Body of pancreas (tissue), 4 donors: ENCODE measurements at regions not wholly inside any gene's neighbourhood (a gene's known extent, or its start where the extent isn't known, plus 50 kb on each side); places are given as distances from the start of the nearest gene placed in this dataset.
"Not testable (repeated sequence)": the region's sequence is repeated elsewhere in the genome, so short reads cannot be mapped to it uniquely, and the experiment has no call there.

Experiments
- ATAC-seq: fragments of 150-250 bp; one replicate; pipeline ENCODE4 v1.9.1; 2016
- DNase-seq, 4 donors: peaks; one replicate each; pipeline ENCODE4 v3.0.0-alpha.2; 2019
- H3K27ac ChIP-seq, 4 donors: fragments of 200-600 bp; sonication (generic); 1 replicate in 3 of 4; 2 replicates in 1 of 4; pipeline versions ENCODE4 v1.5.1 to v1.6.1; 2016 to 2019; ENCODE audit warnings: mild to moderate bottlenecking in 1 of 4, mixed read lengths in 1 of 4, moderate library complexity in 1 of 4
- H3K27me3 ChIP-seq, 2 donors: fragments of 200-600 bp; sonication (generic); one replicate each; pipeline ENCODE4 v1.6.0; 2016; ENCODE audit warnings: mild to moderate bottlenecking in 1 of 2
- H3K36me3 ChIP-seq, 2 donors: fragments of 200-600 bp; sonication (generic); replicated peaks in 1 of 2; 2 replicates each; pipeline ENCODE4 v1.5.1; 2016; ENCODE audit warnings: low read depth in 2 of 2; ENCODE audit not compliant: insufficient read depth in 1 of 2
- H3K4me1 ChIP-seq: fragments of 200-600 bp; sonication (generic); one replicate; pipeline ENCODE4 v1.6.0; 2016
- H3K4me3 ChIP-seq, 2 donors: fragments of 200-600 bp; sonication (generic); 1 replicate in 1 of 2; 2 replicates in 1 of 2; pipeline ENCODE4 v1.5.1; 2016 to 2019
- H3K9me3 ChIP-seq, 3 donors: fragments of 200-600 bp; sonication (generic); 1 replicate in 2 of 3; 2 replicates in 1 of 3; pipeline ENCODE4 v1.5.1; 2016
- POLR2A ChIP-seq, 3 donors: fragments of 450-650 bp; IDR thresholded peaks; one replicate each; pipeline ENCODE4 v1.6.1; 2016; ENCODE audit warnings: antibody characterized with exemption in 3 of 3, mild to moderate bottlenecking in 2 of 3
- WGBS, 2 donors: methylation state at CpG; one replicate each; pipeline ENCODE4 v1.1.5; 2017; 5-methylcytosine and 5-hydroxymethylcytosine counted together
- intact Hi-C: fragments of 100-400 bp; cut with DNase I; formaldehyde crosslinking; loops from one replicate; pipeline ENCODE4 v1.15.1; 2023
- TF ChIP-seq, protein P1 (sequence below), 7 experiments: fragments of 450-650 bp in 4 of 7; fragments of 200-600 bp in 3 of 7; sonication (generic) in 3 of 7; IDR thresholded peaks; one replicate each; pipeline ENCODE4 v1.5.1; 2016 to 2019; ENCODE audit warnings: antibody characterized with exemption in 7 of 7

DNA sequence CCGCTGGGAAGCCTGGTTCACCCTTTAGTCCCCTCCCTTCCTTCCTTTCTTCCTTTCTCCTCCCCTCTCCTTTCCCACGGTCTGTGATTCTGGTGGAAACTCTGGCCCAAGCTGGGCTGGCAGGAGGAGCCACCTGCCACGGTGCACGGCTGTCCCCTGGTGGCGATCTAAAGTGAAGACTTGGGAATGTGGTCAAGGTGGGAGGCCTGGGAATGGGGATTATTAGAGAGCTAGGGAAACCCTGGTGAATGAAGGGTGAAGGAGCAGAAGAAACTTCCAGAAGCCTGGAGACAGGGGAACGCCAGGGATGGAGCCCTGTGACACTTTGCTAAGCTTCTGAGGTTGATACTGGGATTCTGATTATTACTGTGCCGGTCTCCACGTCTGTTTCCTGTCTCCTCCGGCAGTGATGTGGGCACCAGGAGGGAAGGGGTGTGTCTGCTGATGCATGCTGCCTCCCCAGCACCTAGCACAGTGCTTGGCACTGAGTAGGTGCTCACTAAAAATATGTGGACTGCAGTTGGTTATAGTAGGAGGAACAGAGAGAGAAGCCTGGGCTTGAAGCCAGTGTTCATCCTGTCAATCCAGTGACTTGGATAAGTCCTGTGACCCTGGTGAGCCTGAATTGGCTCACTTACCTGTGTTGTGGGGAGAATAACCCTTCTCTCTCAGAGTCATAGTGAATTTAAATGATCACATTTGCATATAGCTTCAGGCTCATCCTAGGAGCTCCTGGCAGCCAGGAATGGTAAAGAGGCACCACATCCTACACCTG lies 71.2 kb upstream of the NBPF3 start:
- Histone ChIP-seq H3K27ac (no peak overlapping the region), H3K4me1 (peaks cover 11% of the 10 kb centered on the region), H3K9me3 (no peaks in the 10 kb centered on the region), H3K4me3 (no peak overlapping the region), H3K27me3 (no peaks in the 10 kb centered on the region), H3K36me3 (no peaks in the 10 kb centered on the region)
- DNase-seq (peak; percentile 80 to 85 (median 84)), ATAC-seq (peak; percentile 94)
- 25 to 27% methylated on average over 9 of the region's 9 CpGs for WGBS, 2 donors
- TF ChIP-seq POLR2A (IDR thresholded peaks at IDR 0.05): no peak
- TF ChIP-seq, protein P1, sequence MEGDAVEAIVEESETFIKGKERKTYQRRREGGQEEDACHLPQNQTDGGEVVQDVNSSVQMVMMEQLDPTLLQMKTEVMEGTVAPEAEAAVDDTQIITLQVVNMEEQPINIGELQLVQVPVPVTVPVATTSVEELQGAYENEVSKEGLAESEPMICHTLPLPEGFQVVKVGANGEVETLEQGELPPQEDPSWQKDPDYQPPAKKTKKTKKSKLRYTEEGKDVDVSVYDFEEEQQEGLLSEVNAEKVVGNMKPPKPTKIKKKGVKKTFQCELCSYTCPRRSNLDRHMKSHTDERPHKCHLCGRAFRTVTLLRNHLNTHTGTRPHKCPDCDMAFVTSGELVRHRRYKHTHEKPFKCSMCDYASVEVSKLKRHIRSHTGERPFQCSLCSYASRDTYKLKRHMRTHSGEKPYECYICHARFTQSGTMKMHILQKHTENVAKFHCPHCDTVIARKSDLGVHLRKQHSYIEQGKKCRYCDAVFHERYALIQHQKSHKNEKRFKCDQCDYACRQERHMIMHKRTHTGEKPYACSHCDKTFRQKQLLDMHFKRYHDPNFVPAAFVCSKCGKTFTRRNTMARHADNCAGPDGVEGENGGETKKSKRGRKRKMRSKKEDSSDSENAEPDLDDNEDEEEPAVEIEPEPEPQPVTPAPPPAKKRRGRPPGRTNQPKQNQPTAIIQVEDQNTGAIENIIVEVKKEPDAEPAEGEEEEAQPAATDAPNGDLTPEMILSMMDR (IDR thresholded peaks at IDR 0.05): peak; percentile 96 to 100 (median 99)
- intact Hi-C loops: loop anchor here (5.0 kb wide), 1 partner anchor 136 kb away; no protein-coding TSS in a partner anchor

DNA sequence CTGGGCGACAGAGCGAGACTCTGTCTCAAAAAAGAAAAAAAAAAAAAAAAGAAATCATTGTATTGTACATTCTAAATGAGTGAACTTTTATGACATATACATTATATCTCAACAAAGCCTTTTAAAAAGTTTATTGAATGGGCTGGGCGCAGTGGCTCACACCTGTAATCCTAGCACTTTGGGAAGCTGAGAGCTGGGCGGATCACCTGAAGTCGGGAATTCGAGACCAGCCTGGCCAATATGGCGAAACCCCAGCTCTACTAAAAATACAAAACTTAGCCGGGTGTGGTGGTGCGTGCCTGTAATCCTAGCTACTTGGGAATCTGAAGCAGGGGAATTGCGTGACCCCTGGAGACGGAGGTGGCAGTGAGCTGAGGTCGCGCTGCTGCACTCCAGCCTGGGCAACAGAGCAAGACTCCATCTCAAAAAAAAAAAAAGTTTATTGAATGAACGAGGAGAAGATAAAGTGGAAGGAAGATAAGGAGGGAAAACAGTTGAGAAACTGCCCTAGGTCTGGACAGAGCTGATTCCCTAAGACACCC lies 71.9 kb upstream of the NBPF3 start:
- not testable (repeated sequence) for H3K9me3 ChIP-seq, DNase-seq, H3K4me3 ChIP-seq, H3K27me3 ChIP-seq, H3K27ac ChIP-seq, ATAC-seq, H3K36me3 ChIP-seq
- intact Hi-C loops: loop anchor here (5.0 kb wide), 1 partner anchor 136 kb away; no protein-coding TSS in a partner anchor
- WGBS, 2 donors: 44 to 50% methylated on average over 14 of the region's 14 CpGs
- peaks cover 11% of the 10 kb centered on the region for H3K4me1 ChIP-seq

DNA sequence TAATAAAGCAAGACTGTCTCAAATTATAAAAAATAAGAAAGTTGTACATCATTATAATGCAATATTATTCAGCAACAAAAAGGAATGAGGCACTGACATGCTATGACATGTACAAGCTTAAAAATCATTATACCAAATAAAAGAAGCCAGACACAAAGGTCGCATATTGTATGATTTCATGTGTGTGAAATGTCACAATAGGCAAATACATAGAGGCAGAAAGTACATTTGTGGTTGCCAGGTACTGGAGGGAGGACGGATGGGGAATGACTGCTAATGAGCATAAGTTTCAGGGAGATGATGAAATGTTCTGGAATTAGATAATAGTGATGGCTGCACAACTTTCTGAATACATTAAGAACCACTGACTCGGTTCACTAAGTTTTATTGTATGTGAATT lies 73.6 kb upstream of the NBPF3 start:
- 68 to 70% methylated on average over 3 of the region's 3 CpGs for WGBS, 2 donors
- H3K36me3 ChIP-seq: no peaks in the 10 kb centered on the region
- H3K27ac ChIP-seq: no peak overlapping the region
- no peak overlapping the region for H3K4me3 ChIP-seq
- H3K27me3 ChIP-seq: no peaks in the 10 kb centered on the region
- no peak for TF ChIP-seq POLR2A (IDR thresholded peaks at IDR 0.05)
- TF ChIP-seq, protein P1 (IDR thresholded peaks at IDR 0.05): no peak
- intact Hi-C loops: loop anchor here (5.0 kb wide), 1 partner anchor 134 kb away; no protein-coding TSS in a partner anchor
- no peak for DNase-seq
- H3K4me1 ChIP-seq: peaks cover 11% of the 10 kb centered on the region
- no peak for ATAC-seq
- no peaks in the 10 kb centered on the region for H3K9me3 ChIP-seq

DNA sequence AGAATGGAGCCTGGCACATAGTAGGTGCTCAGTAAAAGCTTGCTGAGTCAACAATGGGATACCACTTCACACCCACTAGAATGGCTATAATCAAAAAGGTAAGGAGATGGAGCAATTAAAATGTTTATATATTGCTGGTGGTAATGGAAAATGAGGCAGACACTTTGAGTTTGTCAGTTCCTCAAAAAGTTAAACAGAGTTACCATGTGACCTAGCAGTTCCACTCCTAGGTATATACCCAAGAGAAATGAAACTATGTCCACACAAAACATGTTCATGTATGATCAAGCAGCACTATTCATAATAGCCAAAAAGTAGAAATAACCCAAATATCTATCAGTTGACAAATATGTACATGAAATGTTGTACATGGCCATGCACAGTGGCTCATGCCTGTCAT lies 74.8 kb upstream of the ECE1 start:
- H3K27me3 ChIP-seq: no peaks in the 10 kb centered on the region
- DNase-seq (no peak), ATAC-seq (no peak)
- H3K27ac ChIP-seq: no peak overlapping the region
- no peaks in the 10 kb centered on the region for H3K9me3 ChIP-seq
- peaks cover 11% of the 10 kb centered on the region for H3K4me1 ChIP-seq
- intact Hi-C loops: loop anchor here (5.0 kb wide), 1 partner anchor 133 kb away; no protein-coding TSS in a partner anchor
- no peaks in the 10 kb centered on the region for H3K36me3 ChIP-seq
- TF ChIP-seq POLR2A (IDR thresholded peaks at IDR 0.05): no peak
- TF ChIP-seq, protein P1 (IDR thresholded peaks at IDR 0.05): no peak
- no peak overlapping the region for H3K4me3 ChIP-seq

DNA sequence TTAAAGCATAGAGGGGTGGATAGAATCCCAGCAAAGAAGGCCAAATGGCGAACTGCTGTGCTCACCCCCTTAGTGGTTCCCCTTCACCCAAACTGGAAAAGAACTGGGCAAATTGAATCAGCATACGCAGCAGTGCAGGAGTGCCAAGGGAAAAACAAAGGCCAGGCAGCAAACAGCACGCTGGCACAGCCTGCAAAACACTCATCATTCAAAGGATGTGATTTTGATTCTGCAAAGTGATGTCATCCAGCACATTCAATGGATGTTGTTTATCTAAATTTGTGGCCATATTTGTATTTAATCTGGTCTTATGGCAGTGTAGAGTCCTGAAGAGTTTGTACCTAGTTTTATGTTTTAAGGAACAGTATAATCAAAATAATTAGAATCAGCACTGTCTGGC lies 71.8 kb upstream of the ECE1 start:
- no peaks in the 10 kb centered on the region for H3K9me3 ChIP-seq
- intact Hi-C loops: no loop called here
- no peak for DNase-seq
- no peaks in the 10 kb centered on the region for H3K4me1 ChIP-seq
- TF ChIP-seq, protein P1 (IDR thresholded peaks at IDR 0.05): no peak
- no peak for TF ChIP-seq POLR2A (IDR thresholded peaks at IDR 0.05)
- 66 to 84% methylated on average over 3 of the region's 3 CpGs for WGBS, 2 donors
- H3K36me3 ChIP-seq: no peaks in the 10 kb centered on the region
- no peak overlapping the region for H3K27ac ChIP-seq
- ATAC-seq: no peak
- H3K4me3 ChIP-seq: no peak overlapping the region
- no peaks in the 10 kb centered on the region for H3K27me3 ChIP-seq
